Fibroblast of gingiva (primary cell): ENCODE measurements at regions not wholly inside any gene's neighbourhood (a gene's known extent, or its start where the extent isn't known, plus 50 kb on each side); places are given as distances from the start of the nearest gene placed in this dataset.
A peak's percentile ranks its signal among the peaks of the same experiment; 100 is the strongest.

Experiments used
- DNase-seq: peaks from one replicate; pipeline ENCODE4 v3.0.0-alpha.2; 2011; ENCODE audit warnings: low read depth

DNA sequence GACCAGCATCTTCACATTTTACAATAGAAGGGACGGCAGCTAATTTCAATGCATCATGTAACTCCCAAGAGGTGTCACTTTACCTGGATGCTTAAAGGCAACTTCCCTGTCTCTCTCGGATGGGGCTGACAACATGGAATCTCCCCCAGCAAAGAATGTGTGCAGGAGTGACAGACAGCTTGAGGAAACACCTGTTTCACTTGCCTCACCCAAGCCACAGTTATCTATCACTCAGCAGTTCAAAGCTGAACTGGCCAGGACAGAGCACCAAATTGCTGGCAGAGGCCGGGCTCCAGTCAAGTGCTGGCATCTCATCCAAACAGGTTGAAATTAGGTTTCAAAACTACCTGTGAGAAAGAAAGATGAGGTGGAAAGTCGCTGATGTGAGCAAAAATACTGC, 538.0 kb upstream of the PLXNA2 start:
- no peak for DNase-seq

DNA sequence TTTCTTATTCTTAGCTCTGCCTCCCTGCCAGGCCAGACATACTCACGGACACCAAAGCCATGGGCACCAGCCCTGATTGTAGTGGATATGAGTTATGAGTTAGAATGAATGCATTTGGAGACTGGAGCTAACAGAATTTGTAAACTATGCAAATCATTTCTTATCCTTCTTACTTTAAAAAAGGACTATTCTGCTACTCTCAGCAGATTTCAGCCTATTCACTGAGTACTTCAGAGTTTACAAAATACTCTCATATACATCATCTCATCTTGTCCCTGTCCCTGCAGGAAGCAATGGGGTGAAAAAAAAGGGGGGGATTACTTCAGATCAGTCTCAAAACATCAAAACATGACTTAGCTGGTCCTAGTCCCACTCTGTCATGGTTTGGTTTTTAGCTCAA, 541.4 kb upstream of the PLXNA2 start:
- no peak for DNase-seq

DNA sequence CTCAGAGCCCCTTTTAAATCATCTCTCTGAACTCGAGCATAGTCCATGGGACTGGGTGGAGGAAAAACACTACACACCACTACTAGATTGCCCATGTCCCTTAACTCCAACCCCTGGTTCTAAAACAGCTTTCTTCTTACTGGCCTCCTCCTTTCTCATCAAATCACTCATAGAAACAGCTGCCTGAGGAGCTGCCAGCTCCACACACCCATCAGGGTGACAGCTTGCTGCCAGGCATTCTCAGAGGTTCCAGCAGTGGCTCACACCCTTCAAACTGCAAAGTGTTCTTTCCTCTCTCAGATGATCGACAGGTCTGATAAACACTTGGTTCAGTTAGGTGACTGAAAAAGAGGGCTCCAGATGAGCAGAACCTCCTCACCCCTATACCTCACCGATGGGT, 543.0 kb upstream of the PLXNA2 start:
- DNase-seq = no peak

DNA sequence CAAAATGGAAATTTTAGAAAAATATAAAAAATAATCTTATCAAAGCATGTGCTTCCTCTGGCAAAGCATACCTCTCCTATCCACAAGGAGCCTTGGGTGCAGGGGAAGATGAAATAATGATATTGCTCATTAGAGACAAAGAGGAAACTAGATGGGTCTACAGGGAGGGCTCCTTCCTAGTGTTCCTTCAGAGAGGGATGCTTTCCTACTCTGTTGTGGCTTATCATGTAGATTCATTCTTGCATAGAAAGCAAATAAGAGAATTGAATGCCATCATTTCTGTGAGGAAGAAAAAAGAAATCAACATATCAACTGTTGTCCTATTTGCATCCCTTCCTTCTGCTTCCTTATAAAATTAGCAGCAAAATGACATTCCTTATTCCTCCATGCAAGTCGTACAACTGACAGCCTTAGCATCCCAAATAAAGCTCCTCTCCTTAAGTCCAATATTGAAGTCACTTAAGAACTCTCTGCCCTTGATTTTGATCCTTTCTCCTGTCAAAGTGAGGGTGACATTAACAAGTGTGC, 543.9 kb upstream of the PLXNA2 start:
- no peak for DNase-seq

DNA sequence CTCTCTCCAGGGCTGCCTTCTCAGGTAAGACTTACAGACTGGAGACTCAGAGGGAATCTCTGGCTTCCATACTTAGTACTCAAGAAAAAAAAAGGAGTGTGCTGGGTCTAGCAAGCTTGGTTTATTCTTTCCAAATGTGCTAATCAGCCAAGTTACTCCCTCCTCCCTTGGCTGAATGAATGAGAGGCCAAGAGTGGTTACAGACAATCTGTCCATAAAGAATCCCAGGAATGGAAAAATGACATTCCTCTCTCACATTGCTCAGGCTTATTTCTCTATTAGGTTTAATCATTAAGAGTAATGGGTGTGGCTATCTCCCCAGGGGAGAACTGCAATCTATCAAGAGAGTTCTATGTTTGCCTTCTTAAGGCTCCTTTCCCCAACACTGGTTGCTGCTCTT, 547.3 kb upstream of the PLXNA2 start:
- no peak for DNase-seq

- DNase-seq = no peak
Observed at GRCh38 chr1:208793861-208794345, 549.7 kb upstream of the PLXNA2 start.

DNA sequence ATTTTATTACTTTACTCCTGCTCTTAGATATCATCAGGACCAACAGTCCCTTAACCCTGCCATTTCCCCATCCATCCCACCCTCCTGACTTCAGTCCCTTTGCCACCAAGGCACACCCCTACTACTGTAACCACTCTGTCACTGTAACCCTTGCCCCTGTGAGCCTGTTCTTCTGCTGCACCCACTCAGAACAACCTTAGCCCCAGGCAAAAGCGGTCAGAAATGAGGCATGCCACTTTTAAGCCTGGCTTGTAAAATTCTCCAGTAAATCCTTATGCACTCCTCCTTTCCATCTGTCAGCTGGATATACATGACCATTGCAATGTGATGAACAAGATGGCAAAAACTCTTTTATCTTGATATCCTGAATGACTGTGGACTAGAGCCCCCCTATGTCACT, 555.0 kb upstream of the PLXNA2 start:
- no peak for DNase-seq

DNA sequence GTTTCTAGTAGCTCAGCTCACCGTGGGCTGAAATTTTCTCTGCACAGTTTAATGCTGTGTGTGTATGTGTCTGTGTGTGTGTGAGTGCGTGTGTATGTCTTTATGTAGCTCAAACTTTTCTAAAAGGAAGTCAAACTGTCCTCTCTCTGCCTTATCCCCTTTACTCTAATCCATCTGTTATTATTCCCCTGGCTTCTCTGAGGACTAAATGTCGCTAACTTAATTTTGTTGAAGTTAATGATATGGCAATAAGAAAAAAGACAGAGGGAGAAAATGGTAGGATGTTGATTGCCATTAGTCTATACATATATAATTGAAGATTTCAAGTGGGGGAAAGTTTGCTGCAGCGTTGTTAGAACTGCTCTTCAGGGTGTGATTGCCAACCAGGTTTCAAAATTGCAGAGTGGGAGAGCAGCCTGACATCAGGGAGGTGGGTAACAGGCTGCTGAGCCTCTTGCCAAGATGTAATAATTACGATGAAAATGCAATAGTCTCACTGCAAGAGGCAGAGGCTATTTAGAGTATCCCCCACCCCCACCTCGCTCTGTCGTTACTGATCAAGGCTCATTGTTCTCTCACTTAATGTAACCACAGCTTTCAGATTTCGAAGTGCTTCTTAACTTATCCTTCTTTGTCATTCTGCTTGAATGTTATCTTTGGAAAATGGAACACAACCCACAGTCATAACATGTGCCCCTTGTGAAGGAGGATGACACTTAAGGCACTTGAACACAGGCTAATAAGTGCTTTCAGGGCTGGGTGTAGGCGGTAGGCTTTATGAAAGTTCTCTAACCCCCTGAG, 559.0 kb upstream of the PLXNA2 start:
- no peak for DNase-seq

DNA sequence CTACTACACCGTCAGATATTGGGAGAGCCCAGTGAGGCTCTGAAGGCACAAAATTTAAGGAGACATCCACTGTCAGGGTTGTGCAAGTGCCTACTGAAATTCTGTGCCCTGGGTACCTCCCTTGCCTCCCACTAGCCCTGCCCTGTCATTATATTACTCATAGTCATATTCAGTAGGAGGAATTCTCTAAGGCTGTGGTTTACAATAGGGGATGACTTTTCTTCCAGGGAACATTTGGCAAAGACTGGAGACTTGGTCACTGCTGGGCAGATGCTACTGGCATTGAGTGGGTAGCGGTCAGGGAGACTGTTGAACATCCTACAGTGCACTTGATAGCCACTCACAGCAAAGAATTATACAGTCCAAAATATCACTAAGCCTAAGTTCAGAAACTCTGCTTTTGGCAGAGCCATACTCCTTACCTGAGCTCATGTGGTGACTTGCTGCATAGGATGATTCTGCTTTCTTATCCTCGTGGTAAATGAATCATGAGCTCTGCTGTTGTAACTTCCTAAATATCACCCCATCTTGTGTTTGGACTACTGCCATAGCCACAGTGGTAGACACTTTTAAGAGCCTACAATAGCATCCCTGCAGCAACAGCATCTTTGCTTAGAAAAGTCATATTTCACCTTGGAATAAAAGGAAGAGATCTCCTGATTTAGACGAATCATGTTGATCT, 563.4 kb upstream of the PLXNA2 start:
- DNase-seq = no peak

DNA sequence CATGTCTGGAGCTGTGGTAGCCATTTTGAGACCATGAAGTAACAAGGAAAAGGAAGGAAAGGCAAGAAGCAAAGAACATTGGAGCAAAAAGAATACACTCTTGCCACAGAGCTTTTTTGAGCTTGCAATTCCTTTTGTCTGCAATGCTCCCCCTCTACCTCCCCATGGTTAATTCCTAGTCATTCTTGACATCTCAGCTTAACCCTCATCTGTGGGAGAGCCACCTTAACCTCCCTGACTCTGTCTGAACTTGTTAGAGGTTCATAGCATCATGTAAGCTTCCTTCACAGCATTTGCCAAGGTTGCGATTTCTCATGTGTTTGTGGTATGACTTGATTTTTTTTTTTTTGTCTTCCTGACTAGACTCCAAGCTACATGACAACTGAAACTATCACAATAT, 564.1 kb upstream of the PLXNA2 start:
- DNase-seq = no peak

DNA sequence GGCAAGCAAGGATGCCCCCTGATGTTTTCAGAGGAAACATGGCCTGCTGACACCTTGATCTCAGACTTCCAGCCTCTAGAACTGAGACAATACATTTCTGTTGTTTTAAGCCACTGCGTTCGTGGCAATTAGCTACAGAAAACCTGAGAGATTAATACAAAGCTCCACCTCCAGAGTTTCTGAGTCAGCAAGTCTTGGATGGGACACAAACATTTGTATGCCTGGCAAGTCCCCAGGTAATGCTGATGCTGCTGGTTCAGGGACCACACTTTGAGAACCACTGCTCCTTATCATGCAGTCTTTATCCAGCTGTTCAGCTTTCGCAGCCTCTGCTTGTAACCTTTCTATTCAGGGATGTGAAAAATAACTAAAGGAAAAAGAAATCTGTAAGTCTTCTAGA, 565.7 kb upstream of the PLXNA2 start:
- no peak for DNase-seq

GRCh38 chr1:208818770-208819445, 574.7 kb upstream of the PLXNA2 start:
- DNase-seq = no peak

DNA sequence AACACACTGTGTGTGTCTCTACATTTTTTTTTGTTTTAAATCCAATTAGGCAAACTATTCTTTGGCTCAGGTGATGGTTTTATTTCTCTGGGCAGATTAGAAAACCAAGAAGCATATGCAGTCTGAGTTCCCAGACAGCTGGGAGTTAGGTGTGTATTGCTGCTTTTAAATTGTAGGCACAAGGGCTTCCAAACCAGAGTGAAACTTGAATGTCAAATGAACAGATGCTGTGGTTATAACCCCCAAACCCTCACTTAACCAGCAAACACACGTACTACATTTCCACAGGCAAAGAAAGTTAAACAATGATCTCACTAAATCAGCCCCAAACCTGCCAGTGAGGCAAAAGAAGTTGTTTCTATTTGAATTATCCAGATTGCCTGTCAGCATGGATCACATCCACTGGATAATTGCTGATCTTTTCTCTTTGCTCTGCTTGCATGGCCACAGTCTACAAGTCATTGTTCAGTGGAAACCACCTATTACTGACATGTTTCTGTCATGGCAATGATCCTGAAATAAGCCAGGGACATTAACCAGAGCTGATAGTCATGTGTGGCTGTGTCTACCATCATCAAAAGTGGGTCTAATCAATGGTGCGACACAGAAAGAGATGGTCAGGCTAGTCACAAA, 576.5 kb upstream of the PLXNA2 start:
- no peak for DNase-seq

GRCh38 chr1:208821939-208822338, 577.8 kb upstream of the PLXNA2 start:
- DNase-seq = no peak

DNA sequence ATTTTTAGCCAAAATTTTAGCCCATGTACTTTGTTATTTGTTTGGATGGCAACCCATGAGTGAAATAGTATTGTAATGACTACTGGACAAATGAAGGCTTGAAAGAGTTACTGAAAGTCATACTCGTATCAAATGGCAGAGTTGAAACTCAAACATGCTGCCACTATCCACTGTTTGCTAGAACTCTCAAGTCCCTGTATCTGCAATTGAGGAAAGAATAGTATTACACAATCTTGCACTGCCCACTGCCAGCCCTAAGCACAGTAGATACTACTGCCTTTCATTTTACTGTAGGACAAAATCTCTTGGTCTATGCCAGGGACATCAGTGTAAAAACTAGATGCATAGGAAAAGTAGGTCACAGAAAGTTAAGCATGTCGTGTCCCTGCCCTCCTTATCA, 581.1 kb upstream of the PLXNA2 start:
- DNase-seq = no peak

- peak; percentile 50 for DNase-seq
Observed at GRCh38 chr1:208829595-208829994, 585.4 kb upstream of the PLXNA2 start.

GRCh38 chr1:208834381-208835096, 590.4 kb upstream of the PLXNA2 start:
- DNase-seq = peak; percentile 10

DNA sequence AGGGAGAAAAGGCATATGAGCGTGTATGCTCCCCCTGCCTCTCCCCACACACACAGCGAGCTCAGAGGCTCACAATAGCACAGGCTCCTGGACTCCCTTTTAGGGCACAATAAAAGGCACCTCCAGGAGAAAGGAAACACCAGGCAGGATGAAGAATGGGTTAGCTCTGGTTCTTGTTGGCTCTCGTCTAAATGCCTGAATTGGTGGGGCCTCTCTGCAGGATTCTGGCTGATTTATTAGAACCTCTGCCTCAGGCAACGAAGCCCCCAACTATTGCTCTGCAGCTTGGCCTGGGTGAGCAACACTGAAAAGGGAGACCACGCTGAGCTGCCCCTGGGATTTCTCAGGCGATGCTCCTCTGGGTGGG, 590.9 kb upstream of the PLXNA2 start:
- no peak for DNase-seq

GRCh38 chr1:208835781-208836180, 591.6 kb upstream of the PLXNA2 start:
- DNase-seq = no peak

GRCh38 chr1:208837242-208837641, 593.1 kb upstream of the PLXNA2 start:
- no peak for DNase-seq

GRCh38 chr1:208841436-208841835, 597.3 kb upstream of the PLXNA2 start:
- DNase-seq = no peak

DNA sequence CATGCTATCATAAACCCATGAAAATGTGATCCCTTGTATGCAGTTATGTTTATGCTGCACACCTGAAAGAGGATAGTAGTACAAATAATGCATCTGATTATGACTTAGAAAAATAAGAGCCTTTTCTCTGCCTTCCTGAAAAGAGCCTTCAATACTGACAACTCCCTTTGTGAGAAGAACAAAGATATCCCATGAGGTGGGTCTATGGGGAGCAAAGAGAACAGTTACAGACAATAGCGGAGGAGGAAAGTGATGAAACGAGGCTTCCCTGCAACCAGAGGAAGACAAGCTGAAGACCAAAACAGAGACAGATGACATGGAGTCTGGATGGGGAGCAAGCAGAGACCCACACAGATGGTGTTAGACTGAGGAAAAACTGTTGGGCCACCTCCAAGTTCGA, 598.3 kb upstream of the PLXNA2 start:
- DNase-seq = no peak
